Left forelimb (tissue), 1 donor: ENCODE measurements at regions not wholly inside any gene's neighbourhood (a gene's known extent, or its start where the extent isn't known, plus 50 kb on each side); places are given as distances from the start of the nearest gene placed in this dataset.

Source experiments
- DNase-seq: peaks from one replicate; pipeline ENCODE4 v3.0.0-alpha.2; 2018; ENCODE audit warnings: low spot score

DNA sequence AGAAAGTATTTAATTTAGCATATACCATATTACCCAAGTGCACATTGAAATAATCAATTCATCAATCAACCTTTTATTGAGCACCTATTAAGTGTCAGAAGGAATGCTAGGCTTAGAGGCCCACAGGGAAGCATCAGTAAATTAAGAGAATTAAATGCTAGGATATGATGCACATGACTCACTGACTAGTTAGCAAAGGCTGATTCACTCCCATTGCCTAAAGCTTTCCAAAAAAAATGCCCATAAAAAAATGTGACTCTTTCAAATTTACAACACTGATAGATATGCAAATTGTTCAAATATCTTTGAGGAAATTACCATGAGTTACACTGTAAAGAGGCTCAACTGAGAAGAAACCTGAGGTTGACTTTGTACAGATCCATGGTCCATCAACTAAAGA, 883.3 kb downstream of the CDH11 start:
- DNase-seq, result no peak

- no peak for DNase-seq
Measured at GRCh38 chr16:64236316-64236715, 885.5 kb downstream of the CDH11 start.

- no peak for DNase-seq
Measured at GRCh38 chr16:64234200-64234599, 887.7 kb downstream of the CDH11 start.

DNA sequence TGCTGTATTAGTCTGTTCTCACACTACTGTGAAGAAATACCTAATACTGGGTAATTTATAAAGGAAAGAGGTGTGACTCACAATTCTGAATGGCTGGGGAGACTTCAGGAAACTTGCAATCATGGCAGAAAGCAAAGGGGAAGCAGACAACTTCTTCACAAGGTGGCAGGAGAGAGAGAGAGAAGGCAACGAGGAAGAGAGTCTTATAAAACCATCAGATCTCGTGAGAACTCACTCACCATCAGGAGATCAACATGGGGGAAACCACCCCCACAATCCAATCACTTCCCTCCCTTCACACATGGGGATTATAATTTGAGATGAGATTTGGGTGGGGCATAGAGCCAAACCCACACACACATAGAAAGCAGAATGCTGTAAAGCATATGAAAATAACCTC, 896.2 kb downstream of the CDH11 start:
- no peak for DNase-seq

DNA sequence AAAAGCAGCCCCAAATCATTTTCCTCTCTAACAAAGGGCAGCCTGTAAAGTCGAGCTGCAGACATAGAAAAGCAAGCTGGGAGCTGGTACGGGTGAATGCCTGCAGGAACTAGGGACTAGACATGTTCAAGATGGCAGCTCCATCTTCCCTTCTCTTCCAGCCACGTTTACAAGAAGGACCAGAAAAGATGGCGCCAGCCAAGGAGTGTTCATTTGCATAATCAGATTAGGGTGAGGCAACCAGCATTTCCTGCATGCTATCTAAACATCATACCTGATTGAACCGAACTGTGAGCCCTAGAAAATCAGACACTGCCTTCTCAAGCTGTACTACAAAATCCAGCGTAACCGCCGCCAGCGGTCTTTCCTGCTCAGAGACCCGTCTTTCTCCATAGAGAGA, 896.8 kb downstream of the CDH11 start:
- no peak for DNase-seq

GRCh38 chr16:64217789-64218535, 903.9 kb downstream of the CDH11 start:
- no peak for DNase-seq

GRCh38 chr16:64215730-64216129, 906.1 kb downstream of the CDH11 start:
- no peak for DNase-seq

GRCh38 chr16:64211331-64211730, 910.5 kb downstream of the CDH11 start:
- no peak for DNase-seq

DNA sequence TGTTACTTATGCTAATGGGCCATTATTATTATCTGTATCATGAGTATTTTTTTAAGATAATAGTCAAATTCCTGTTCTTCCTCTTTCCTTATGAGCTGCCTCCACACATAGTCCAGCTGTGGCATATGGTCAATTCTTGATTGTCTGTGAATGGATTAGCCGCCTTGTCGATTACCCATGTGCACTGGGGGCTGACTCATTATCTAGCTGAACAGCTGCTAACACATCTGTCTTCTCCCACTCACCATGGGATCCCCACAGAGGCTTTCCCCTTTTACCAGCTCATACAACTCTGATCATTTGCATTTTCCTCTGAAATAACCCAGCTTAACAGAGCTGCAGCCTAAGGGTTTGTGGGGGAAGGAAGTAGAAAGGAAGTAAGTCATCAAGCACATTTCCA, 915.0 kb downstream of the CDH11 start:
- no peak for DNase-seq

DNA sequence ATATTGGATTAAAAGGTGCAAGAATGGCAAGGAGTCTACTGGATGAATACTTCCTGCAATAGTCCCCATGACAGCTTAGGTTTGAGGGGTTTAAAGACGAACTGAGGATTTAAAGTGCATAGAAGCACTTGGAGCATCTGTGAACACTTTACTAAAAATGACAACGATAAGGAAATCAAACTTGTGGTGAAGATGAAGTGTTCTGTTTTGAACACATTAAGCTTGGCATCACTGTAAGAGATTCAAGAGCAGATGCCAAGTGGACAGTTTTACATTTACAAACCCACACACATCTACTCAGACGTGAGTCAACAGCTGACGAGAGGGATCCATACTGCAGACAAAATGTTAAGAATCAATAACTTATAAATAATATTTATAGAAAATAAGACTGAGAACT, 918.7 kb downstream of the CDH11 start:
- no peak for DNase-seq

- no peak for DNase-seq
Measured at GRCh38 chr16:64202571-64202970, 919.3 kb downstream of the CDH11 start.

GRCh38 chr16:64196444-64196843, 925.4 kb downstream of the CDH11 start:
- DNase-seq, result no peak

DNA sequence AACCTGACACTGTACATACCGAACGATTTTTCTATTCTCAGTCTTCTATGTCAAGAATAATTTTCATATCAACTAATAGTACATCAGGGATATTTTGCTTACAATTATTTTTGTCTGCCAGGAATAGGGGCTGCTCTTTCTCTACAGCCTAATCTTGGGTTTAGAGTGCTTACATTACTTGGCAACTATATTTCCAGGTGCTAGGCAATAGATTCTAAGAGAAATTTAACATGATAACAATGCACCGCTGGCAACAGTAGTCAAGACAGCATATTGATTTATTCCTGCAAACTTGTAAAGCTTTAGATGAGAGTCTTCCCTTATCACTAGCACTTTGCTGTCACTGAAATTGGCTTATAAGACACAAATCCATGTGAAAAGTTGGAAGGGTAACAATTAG, 935.9 kb downstream of the CDH11 start:
- no peak for DNase-seq

DNA sequence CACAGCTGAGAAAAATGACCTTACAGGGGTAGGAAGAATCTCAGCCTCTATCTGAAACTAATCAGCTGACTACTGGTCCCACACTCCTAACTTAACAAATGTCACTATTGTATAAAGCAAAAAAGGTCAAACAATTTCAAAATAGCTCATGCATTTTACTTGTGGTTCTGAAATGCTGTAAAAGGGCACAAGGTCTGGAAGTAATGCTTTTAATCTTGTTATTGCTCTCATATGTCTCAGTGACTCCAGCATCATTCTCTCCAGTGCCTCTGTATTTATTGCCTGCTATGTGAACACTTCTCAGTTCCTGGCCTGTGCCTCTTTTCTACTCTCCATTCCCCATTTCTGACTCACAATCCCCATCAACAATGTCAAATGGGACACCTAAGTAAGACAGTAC, 937.7 kb downstream of the CDH11 start:
- no peak for DNase-seq

GRCh38 chr16:64182985-64183384, 938.9 kb downstream of the CDH11 start:
- no peak for DNase-seq

- no peak for DNase-seq
Measured at GRCh38 chr16:64181271-64181925, 940.5 kb downstream of the CDH11 start.

GRCh38 chr16:64180136-64180900, 941.5 kb downstream of the CDH11 start:
- no peak for DNase-seq

GRCh38 chr16:64174327-64174726, 947.5 kb downstream of the CDH11 start:
- DNase-seq, result no peak

GRCh38 chr16:64172652-64173051, 949.2 kb downstream of the CDH11 start:
- DNase-seq, result no peak

DNA sequence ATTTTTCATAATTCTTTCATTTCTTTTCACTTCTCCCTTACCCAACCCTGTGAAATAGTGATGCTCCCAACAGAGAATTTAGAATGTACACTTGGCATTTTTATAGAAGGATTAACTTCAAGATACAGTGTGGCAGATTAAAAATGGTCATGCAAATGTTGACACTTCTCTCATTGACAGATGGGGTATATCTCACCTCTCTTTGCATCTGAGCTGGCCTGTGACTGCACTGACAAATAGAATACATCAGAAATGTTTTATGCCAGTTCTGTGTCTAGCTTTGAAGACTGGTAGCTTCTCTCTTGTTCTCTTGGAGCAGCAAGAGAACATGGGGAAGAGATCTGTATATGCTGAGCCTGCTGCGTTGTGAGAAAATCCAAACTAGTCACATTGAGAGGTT, 949.6 kb downstream of the CDH11 start:
- no peak for DNase-seq

DNA sequence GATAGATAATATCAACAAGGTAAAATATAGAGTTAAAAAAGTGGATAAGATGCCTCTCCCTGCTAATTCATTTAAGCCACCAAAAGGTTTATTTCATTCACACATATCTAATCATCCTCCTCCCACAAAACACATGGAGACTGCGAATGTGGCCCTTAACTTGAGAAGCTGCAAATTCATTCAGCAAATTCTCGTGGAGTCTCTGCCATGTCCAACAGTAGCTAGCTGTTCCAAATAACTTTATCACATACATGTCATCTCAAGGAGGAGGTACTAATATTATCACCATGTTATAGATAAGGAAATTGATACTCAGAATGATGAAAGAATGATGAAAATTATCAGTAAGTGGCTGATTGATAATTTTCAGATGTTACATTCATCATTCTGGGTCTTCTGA, 950.2 kb downstream of the CDH11 start:
- no peak for DNase-seq

DNA sequence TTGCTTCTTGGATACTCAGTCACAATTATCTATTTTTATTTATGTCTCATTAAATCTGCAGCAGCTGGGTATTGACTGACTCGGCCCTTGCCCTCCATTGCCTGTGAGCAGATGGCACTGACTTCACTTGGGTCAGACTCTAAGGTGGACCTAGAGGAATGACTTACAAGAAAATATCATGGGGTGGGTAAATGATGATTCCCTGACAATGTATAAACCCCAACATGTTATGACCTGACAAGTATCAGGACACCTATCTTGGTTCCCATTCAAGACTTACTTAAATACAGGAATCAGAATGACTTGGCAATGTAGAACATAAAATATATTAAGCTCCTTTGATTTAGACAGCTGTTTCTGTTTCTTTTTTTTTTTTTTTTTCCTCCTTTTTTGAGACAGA, 953.5 kb downstream of the CDH11 start:
- no peak for DNase-seq

GRCh38 chr16:64167936-64168335, 953.9 kb downstream of the CDH11 start:
- DNase-seq, result no peak
